ENCODE measurements at regions not wholly inside any gene's neighbourhood (a gene's known extent, or its start where the extent isn't known, plus 50 kb on each side); places are given as distances from the start of the nearest gene placed in this dataset.

DNA sequence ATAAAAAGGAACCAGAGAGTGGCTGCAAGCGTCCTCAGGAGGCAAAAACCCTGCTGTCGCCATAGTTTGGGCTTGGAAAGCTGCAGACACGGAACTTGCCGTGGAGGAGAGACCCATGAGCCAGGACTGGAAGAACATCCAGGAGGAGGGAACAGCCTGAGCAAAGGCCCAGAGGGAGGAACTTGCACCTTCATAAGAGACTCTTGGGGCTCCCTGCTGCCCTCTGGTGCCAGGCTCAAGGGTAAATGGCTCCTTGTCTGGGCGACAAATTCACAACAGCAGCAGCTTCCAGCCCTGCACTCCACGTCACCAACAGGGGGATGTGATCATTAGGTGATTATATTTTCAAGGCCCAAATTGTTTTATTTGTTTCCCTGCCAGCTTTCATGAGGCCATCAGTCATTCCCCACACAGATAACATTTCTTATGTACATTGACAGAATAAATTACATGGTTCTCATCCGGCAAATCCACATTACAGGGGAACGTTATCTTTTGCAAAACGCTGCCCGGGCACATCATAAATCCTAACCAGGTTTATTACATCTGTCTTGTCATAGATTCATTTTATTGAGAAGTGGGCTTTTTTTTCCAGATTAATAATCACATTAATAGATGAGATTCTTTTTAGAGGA, 143.0 kb upstream of the GRIK3 start:
- TF ChIP-seq, protein P1, sequence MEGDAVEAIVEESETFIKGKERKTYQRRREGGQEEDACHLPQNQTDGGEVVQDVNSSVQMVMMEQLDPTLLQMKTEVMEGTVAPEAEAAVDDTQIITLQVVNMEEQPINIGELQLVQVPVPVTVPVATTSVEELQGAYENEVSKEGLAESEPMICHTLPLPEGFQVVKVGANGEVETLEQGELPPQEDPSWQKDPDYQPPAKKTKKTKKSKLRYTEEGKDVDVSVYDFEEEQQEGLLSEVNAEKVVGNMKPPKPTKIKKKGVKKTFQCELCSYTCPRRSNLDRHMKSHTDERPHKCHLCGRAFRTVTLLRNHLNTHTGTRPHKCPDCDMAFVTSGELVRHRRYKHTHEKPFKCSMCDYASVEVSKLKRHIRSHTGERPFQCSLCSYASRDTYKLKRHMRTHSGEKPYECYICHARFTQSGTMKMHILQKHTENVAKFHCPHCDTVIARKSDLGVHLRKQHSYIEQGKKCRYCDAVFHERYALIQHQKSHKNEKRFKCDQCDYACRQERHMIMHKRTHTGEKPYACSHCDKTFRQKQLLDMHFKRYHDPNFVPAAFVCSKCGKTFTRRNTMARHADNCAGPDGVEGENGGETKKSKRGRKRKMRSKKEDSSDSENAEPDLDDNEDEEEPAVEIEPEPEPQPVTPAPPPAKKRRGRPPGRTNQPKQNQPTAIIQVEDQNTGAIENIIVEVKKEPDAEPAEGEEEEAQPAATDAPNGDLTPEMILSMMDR (IDR thresholded peaks at IDR 0.05), result no peak
- no peak for TF ChIP-seq POLR2A (IDR thresholded peaks at IDR 0.05)

All from sigmoid colon (tissue), 3 donors.